Transverse colon (tissue), 4 donors: ENCODE measurements at regions not wholly inside any gene's neighbourhood (a gene's known extent, or its start where the extent isn't known, plus 50 kb on each side); places are given as distances from the start of the nearest gene placed in this dataset.

ENCODE experiments used
- EP300 ChIP-seq: sonication (generic); formaldehyde crosslinking; IDR thresholded peaks from one replicate; pipeline ENCODE4 v1.6.1; 2017; ENCODE audit warnings: antibody characterized with exemption, low read depth
- POLR2A ChIP-seq: fragments of 450-650 bp; IDR thresholded peaks from one replicate; pipeline ENCODE4 v1.6.1; 2016; ENCODE audit warnings: antibody characterized with exemption, mild to moderate bottlenecking, moderate library complexity
- POLR2AphosphoS5 ChIP-seq, 3 donors: sonication (generic); formaldehyde crosslinking; IDR thresholded peaks; one replicate each; pipeline ENCODE4 v1.6.1; 2016; ENCODE audit warnings: antibody characterized with exemption in 3 of 3
- TF ChIP-seq, protein P1 (sequence below), 5 experiments: fragments of 200-600 bp in 3 of 5; fragments of 450-650 bp in 2 of 5; sonication (generic) in 3 of 5; IDR thresholded peaks; 1 replicate in 2 of 5; 2 replicates in 3 of 5; pipeline ENCODE4 v1.5.1; 2016 to 2017; ENCODE audit warnings: antibody characterized with exemption in 5 of 5, inconsistent platforms in 3 of 5, mild to moderate bottlenecking in 2 of 5, moderate library complexity in 1 of 5

DNA sequence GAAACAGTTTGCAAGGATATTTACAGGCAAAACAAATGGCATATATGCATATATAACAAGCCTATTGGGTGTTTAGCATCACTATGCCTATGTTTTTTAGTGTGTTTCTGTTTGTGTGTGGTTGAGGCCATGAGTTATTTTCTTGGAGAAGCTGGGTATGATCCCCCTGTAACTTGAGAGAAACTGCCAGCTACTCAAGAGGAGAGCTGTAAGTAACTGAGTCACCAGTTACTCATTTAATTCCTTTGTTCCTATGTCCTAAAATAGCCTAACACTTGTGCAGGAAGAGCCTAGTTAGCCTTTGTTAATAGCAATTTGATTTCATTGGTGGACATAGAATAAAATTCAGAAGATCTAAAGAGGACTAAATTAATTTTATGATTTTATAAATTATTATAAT, 79.1 kb downstream of the PWWP3B start:
- TF ChIP-seq POLR2AphosphoS5 (IDR thresholded peaks at IDR 0.05) (no peak), POLR2A (no peak), EP300 (no peak)
- TF ChIP-seq, protein P1, sequence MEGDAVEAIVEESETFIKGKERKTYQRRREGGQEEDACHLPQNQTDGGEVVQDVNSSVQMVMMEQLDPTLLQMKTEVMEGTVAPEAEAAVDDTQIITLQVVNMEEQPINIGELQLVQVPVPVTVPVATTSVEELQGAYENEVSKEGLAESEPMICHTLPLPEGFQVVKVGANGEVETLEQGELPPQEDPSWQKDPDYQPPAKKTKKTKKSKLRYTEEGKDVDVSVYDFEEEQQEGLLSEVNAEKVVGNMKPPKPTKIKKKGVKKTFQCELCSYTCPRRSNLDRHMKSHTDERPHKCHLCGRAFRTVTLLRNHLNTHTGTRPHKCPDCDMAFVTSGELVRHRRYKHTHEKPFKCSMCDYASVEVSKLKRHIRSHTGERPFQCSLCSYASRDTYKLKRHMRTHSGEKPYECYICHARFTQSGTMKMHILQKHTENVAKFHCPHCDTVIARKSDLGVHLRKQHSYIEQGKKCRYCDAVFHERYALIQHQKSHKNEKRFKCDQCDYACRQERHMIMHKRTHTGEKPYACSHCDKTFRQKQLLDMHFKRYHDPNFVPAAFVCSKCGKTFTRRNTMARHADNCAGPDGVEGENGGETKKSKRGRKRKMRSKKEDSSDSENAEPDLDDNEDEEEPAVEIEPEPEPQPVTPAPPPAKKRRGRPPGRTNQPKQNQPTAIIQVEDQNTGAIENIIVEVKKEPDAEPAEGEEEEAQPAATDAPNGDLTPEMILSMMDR (IDR thresholded peaks at IDR 0.05), result no peak
